ENCODE measurements at regions not wholly inside any gene's neighbourhood (a gene's known extent, or its start where the extent isn't known, plus 50 kb on each side); places are given as distances from the start of the nearest gene placed in this dataset.

- no peak for TF ChIP-seq EZH2phosphoT487 (IDR thresholded peaks at IDR 0.05; ENCODE audit: borderline replicate concordance, low read depth, low read length)
- no peak for TF ChIP-seq CTCF (conservative IDR thresholded peaks at IDR 0.05; ENCODE audit: low read length)
- Histone ChIP-seq H3K79me2 (ENCODE audit: insufficient read depth, low read depth, low read length) (no peaks in the 10 kb centered on the region), H3K36me3 (ENCODE audit: insufficient read depth, low read length) (no peaks in the 10 kb centered on the region), H4K20me1 (ENCODE audit: insufficient read depth, low read length) (no peaks in the 10 kb centered on the region), H3K4me1 (ENCODE audit: insufficient read depth, low read length, poor library complexity, severe bottlenecking) (no peaks in the 10 kb centered on the region), H3K9me3 (ENCODE audit: low read length) (no peaks in the 10 kb centered on the region), H3K4me2 (ENCODE audit: low read length) (no peak overlapping the region), H3K9me2 (ENCODE audit: insufficient read depth, low read length) (no peaks in the 10 kb centered on the region), H2AFZ (ENCODE audit: low read length) (no peak overlapping the region), H3K27ac (ENCODE audit: low read depth, low read length, poor library complexity, severe bottlenecking) (no peak overlapping the region), H3K4me3 (ENCODE audit: low read depth, low read length, poor library complexity, severe bottlenecking) (no peak overlapping the region)
- no peak for DNase-seq (ENCODE audit: low spot score)
- intact Hi-C loops (cut with micrococcal nuclease; ENCODE audit: unreplicated experiment): no loop called here
- POLR2A ChIA-PET: no interaction called here
- CTCF ChIA-PET (ENCODE audit: unreplicated experiment): no interaction called here
- no TSS peak for BruUV-seq (replicated peaks)
Measured at GRCh38 chr18:60508108-60508507, 135.5 kb upstream of the MC4R start.

GRCh38 chr18:60534538-60534937, 162.0 kb upstream of the MC4R start:
- Histone ChIP-seq H3K4me3 (ENCODE audit: low read depth, low read length, poor library complexity, severe bottlenecking) (no peak overlapping the region), H3K9me2 (ENCODE audit: insufficient read depth, low read length) (no peaks in the 10 kb centered on the region), H3K79me2 (ENCODE audit: insufficient read depth, low read depth, low read length) (no peaks in the 10 kb centered on the region), H3K27ac (ENCODE audit: low read depth, low read length, poor library complexity, severe bottlenecking) (no peak overlapping the region), H4K20me1 (ENCODE audit: insufficient read depth, low read length) (no peaks in the 10 kb centered on the region), H3K9me3 (ENCODE audit: low read length) (no peaks in the 10 kb centered on the region), H2AFZ (ENCODE audit: low read length) (no peak overlapping the region), H3K4me2 (ENCODE audit: low read length) (no peak overlapping the region), H3K4me1 (ENCODE audit: insufficient read depth, low read length, poor library complexity, severe bottlenecking) (no peaks in the 10 kb centered on the region), H3K36me3 (ENCODE audit: insufficient read depth, low read length) (no peaks in the 10 kb centered on the region)
- BruUV-seq (replicated peaks): no TSS peak
- POLR2A ChIA-PET: no interaction called here
- CTCF ChIA-PET (ENCODE audit: unreplicated experiment): no interaction called here
- DNase-seq (ENCODE audit: low spot score): no peak
- intact Hi-C loops (cut with micrococcal nuclease; ENCODE audit: unreplicated experiment): no loop called here
- TF ChIP-seq EZH2phosphoT487 (IDR thresholded peaks at IDR 0.05; ENCODE audit: borderline replicate concordance, low read depth, low read length) (no peak), CTCF (conservative IDR thresholded peaks at IDR 0.05; ENCODE audit: low read length) (no peak)

GRCh38 chr18:60537074-60537473, 164.5 kb upstream of the MC4R start:
- TF ChIP-seq CTCF (conservative IDR thresholded peaks at IDR 0.05; ENCODE audit: low read length) (no peak), EZH2phosphoT487 (IDR thresholded peaks at IDR 0.05; ENCODE audit: borderline replicate concordance, low read depth, low read length) (no peak)
- Histone ChIP-seq H3K9me2 (ENCODE audit: insufficient read depth, low read length) (no peaks in the 10 kb centered on the region), H3K9me3 (ENCODE audit: low read length) (no peaks in the 10 kb centered on the region), H3K4me1 (ENCODE audit: insufficient read depth, low read length, poor library complexity, severe bottlenecking) (no peaks in the 10 kb centered on the region), H4K20me1 (ENCODE audit: insufficient read depth, low read length) (no peaks in the 10 kb centered on the region), H3K4me3 (ENCODE audit: low read depth, low read length, poor library complexity, severe bottlenecking) (no peak overlapping the region), H3K79me2 (ENCODE audit: insufficient read depth, low read depth, low read length) (no peaks in the 10 kb centered on the region), H3K27ac (ENCODE audit: low read depth, low read length, poor library complexity, severe bottlenecking) (no peak overlapping the region), H2AFZ (ENCODE audit: low read length) (no peak overlapping the region), H3K36me3 (ENCODE audit: insufficient read depth, low read length) (no peaks in the 10 kb centered on the region), H3K4me2 (ENCODE audit: low read length) (no peak overlapping the region)
- intact Hi-C loops (cut with micrococcal nuclease; ENCODE audit: unreplicated experiment): no loop called here
- DNase-seq (ENCODE audit: low spot score): no peak
- CTCF ChIA-PET (ENCODE audit: unreplicated experiment): no interaction called here
- no TSS peak for BruUV-seq (replicated peaks)
- POLR2A ChIA-PET: interaction anchor here (0.9 kb wide), 1 partner anchor 14 kb away, joined by 3 read pairs; no protein-coding TSS in a partner anchor

Data from OCI-LY7 (cell line).